ENCODE measurements at regions not wholly inside any gene's neighbourhood (a gene's known extent, or its start where the extent isn't known, plus 50 kb on each side); places are given as distances from the start of the nearest gene placed in this dataset.

DNA sequence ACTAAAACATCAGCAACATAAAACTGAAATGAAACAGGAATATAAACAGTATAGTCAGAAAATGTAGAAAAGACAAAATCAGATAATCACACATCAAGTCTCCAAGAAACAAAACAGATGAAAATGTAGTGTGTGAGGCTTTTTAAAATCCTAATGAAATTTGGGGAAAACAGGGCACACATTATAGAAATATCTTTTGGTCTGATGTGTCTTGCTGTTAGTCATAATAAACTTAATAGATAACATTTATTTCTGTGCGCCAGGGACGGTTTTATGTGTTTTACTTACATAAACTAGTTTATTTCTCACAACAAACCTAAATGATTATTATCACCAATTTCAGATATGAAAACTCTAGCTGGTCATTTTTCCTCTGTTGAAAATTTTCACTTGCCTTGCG is 293.9 kb upstream of the GATB start:
- TF ChIP-seq, protein P1, sequence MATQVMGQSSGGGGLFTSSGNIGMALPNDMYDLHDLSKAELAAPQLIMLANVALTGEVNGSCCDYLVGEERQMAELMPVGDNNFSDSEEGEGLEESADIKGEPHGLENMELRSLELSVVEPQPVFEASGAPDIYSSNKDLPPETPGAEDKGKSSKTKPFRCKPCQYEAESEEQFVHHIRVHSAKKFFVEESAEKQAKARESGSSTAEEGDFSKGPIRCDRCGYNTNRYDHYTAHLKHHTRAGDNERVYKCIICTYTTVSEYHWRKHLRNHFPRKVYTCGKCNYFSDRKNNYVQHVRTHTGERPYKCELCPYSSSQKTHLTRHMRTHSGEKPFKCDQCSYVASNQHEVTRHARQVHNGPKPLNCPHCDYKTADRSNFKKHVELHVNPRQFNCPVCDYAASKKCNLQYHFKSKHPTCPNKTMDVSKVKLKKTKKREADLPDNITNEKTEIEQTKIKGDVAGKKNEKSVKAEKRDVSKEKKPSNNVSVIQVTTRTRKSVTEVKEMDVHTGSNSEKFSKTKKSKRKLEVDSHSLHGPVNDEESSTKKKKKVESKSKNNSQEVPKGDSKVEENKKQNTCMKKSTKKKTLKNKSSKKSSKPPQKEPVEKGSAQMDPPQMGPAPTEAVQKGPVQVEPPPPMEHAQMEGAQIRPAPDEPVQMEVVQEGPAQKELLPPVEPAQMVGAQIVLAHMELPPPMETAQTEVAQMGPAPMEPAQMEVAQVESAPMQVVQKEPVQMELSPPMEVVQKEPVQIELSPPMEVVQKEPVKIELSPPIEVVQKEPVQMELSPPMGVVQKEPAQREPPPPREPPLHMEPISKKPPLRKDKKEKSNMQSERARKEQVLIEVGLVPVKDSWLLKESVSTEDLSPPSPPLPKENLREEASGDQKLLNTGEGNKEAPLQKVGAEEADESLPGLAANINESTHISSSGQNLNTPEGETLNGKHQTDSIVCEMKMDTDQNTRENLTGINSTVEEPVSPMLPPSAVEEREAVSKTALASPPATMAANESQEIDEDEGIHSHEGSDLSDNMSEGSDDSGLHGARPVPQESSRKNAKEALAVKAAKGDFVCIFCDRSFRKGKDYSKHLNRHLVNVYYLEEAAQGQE (IDR thresholded peaks at IDR 0.05; ENCODE audit: insufficient read depth in 1 of 2, low read depth in 2 of 2, low read length in 2 of 2), result no peak
- TF ChIP-seq TAF1 (IDR thresholded peaks at IDR 0.05; ENCODE audit: borderline replicate concordance, insufficient read depth, low read length) (no peak), FOXP2 (optimal IDR thresholded peaks at IDR 0.05; ENCODE audit: borderline replicate concordance, extremely low read depth, extremely low read length, insufficient read depth) (no peak)

DNA sequence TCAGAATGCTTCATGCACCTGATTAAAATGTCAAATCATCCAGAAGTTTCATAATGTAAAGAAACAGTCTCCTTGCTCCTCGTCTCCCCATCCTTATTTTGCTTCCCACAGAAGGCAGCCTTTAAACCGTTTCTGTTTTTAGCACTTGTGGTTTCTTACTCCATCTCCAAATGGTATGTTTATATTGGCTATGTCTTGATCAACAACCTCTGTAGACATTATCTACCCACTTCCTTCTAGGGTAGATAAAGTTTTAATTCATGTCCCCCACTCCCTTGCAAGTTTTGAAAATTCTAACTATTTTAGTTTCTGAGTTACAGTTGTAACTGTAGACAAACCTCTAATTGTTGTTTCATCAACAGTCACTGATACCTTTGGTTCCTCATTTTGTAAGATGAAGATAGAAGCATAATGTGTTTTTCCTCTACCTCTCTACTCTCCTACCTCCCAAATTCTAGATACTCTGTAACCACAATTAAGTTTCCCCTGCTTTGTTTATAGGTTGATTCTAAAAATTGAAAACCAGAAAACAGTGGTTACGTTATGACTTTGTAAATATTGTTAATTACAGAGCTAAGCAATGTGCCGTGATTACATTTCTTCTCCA is 291.7 kb upstream of the GATB start:
- TF ChIP-seq TAF1 (IDR thresholded peaks at IDR 0.05; ENCODE audit: borderline replicate concordance, insufficient read depth, low read length), result no peak
- no peak for TF ChIP-seq FOXP2 (optimal IDR thresholded peaks at IDR 0.05; ENCODE audit: borderline replicate concordance, extremely low read depth, extremely low read length, insufficient read depth)
- TF ChIP-seq SIN3A (IDR thresholded peaks at IDR 0.05; ENCODE audit: borderline replicate concordance, insufficient read depth, low read length), result no peak
- TF ChIP-seq POLR2AphosphoS5 (IDR thresholded peaks at IDR 0.05; ENCODE audit: low read depth, low read length), result no peak
- TF ChIP-seq, protein P1 (IDR thresholded peaks at IDR 0.05; ENCODE audit: insufficient read depth in 1 of 2, low read depth in 2 of 2, low read length in 2 of 2), result no peak

DNA sequence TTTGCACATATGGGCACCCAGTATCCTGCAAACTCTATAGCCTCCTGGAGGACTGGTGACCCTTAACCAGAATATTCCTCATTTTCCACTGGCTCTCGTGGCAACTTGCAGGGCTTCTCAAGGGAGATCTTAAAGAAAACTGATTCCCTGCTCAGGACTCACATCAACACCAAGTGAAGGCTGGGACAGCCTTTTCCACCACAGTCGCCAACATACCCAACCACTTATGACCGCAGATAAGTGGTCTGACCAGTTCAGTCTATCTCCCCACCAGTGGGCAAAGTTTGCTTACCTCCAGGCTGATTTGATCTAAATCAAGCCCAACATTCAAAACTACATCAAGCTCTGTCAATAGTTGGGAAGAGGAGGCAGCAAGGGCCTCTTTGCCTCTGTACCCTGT is 289.3 kb upstream of the GATB start:
- TF ChIP-seq SIN3A (IDR thresholded peaks at IDR 0.05; ENCODE audit: borderline replicate concordance, insufficient read depth, low read length), result no peak
- TF ChIP-seq, protein P1 (IDR thresholded peaks at IDR 0.05; ENCODE audit: insufficient read depth in 1 of 2, low read depth in 2 of 2, low read length in 2 of 2), result no peak
- TF ChIP-seq POLR2AphosphoS5 (IDR thresholded peaks at IDR 0.05; ENCODE audit: low read depth, low read length), result no peak
- no peak for TF ChIP-seq TAF1 (IDR thresholded peaks at IDR 0.05; ENCODE audit: borderline replicate concordance, insufficient read depth, low read length)
- TF ChIP-seq FOXP2 (optimal IDR thresholded peaks at IDR 0.05; ENCODE audit: borderline replicate concordance, extremely low read depth, extremely low read length, insufficient read depth), result no peak

DNA sequence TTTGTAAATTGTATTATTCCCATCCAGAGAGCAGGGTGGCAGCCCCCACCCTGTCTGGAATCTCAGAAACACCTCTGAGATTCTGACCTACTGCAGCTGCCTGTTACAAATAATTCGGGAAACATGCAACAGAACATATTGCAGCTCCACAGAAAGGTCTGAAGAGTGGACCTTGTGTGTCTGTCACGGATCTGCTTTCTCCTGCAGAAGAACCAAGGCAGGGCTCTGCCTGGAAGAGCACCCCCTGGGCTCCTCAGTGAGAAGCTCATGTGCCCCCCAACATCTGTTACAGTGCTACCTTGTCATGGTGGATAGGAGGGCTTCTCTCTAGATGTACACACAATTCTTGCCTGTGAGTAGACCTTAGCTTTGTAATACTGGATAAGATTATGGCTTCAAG is 286.6 kb upstream of the GATB start:
- no peak for TF ChIP-seq SIN3A (IDR thresholded peaks at IDR 0.05; ENCODE audit: borderline replicate concordance, insufficient read depth, low read length)
- TF ChIP-seq POLR2AphosphoS5 (IDR thresholded peaks at IDR 0.05; ENCODE audit: low read depth, low read length), result no peak
- TF ChIP-seq FOXP2 (optimal IDR thresholded peaks at IDR 0.05; ENCODE audit: borderline replicate concordance, extremely low read depth, extremely low read length, insufficient read depth), result no peak
- TF ChIP-seq, protein P1 (IDR thresholded peaks at IDR 0.05; ENCODE audit: insufficient read depth in 1 of 2, low read depth in 2 of 2, low read length in 2 of 2), result no peak
- TF ChIP-seq TAF1 (IDR thresholded peaks at IDR 0.05; ENCODE audit: borderline replicate concordance, insufficient read depth, low read length), result no peak

Data from PFSK-1 (cell line).